GM19025 (cell line): ENCODE measurements at regions not wholly inside any gene's neighbourhood (a gene's known extent, or its start where the extent isn't known, plus 50 kb on each side); places are given as distances from the start of the nearest gene placed in this dataset.
"Not testable (repeated sequence)": the region's sequence is repeated elsewhere in the genome, so short reads cannot be mapped to it uniquely, and the experiment has no call there.

ENCODE experiments used
- ATAC-seq: cut with Tn5 transposase; IDR thresholded peaks from one replicate; pipeline ENCODE4 v1.9.1; 2021; ENCODE audit warnings: mild to moderate bottlenecking, low read depth, moderate library complexity; ENCODE audit not compliant: unreplicated experiment

DNA sequence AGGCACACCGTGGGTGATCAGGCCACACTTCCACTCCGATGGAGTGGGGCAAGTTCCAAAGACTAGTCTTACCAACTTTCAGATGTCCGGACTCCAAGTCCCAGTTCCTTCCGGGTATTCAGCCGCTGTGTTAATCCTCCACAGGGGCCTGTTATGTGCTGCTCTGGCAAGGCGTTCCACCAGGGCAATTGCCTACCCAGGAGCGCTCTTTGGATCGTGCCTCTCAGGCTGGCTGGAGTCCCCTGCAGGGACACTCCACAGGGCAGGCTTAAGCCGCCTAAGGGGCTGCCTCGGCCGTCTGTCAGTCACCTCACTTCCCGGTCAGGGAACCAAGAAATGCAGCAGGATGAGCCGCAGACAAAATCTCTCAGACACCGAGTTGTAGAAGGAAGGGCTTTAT, 118.7 kb upstream of the CCNG1 start:
- no peak for ATAC-seq

DNA sequence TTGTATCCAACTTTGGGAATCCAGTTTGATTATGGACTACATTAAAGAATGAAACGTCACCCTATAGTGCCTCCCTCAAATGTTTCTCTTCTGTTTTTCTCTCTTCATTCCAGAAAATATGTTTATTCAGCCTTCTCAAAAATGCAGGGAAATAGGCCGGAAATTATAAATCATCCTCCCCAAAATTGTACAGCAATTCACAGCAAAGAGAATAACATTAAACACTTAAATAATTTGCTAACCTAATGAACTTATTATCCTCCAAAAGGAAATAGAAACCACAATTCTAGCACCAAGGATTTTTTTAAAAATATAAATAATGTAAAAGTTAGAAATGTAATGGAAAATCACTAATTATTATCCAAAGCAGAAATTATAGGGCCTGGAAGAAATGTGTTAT, 115.9 kb upstream of the CCNG1 start:
- no peak for ATAC-seq

DNA sequence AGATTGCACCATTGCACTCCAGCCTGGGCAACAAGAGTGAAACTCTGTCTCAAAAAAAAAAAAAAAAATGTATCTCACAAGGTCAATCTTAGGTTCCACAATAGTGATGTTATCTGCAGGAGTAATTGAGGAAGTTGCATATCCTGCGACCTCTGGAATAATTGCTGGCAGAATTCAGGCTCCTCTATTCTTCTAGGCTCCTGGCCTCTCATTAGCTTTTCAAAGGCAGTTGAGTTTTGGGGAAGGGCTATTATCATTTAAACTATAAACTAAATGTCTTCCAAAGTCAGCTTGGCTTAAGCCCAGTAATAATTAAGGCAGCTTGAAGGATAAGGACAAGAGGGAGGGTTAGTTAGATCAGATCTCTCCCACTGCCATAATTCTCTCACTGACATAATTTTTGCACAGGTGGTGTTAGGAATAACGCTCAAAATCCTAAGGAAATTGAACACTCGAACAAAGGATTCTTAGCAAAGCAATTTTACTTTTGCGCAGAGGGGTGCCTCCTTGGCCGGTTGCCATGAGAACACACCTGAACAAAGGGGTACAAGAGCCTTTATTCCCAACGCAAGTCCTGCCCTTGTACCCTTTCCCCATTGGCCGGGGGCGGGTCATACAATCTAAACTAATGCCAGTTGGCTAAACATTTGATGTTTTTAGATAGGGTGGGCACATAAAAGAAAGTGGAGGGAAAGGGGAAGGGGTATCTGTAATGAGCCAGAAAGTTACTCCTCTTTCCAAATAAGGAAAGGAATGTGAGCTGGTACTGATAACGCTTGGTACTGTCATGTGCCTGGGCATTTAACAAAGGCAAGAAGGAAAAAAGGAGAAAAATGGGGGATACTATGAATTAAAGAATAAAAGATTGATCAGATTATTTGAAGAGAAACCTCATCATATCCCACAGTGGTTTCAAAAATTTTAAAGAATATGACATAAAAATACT, 106.4 kb upstream of the CCNG1 start:
- ATAC-seq, result no peak

DNA sequence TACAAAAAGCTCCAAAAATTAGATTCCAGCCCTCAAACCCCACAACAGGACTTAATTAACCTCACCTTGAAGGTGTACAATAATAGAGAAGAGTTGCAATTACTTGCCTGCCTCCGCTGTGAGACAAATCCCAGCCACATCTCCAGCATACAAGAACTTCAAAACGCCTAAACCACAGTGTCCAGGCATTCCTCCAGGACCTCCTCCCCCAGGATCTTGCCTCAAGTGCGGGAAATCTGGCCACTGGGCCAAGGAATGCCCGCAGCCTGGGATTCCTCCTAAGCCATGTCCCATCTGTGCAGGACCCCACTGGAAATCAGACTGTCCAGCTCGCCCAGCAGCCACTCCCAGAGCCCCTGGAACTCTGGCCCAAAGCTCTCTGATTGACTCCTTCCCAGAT, 101.3 kb upstream of the CCNG1 start:
- ATAC-seq, result not testable (repeated sequence)

DNA sequence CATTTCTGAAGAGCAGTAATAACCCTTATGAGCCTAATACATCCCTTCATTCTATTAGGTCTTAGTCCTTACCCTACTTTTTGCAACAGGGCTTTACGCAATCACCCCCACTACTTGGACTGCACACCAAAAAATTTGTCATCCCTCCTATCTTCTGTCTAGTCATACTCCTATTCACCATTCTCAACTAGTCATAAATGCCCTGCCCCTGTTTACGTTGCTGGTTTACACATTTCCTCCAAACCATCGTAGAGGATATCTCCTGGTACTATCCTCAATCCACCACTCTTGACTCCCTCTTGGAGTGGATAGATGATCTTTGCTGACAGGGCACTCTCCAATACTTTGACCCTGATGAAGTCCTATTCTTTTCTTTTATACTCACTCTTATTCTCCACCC, 98.2 kb upstream of the CCNG1 start:
- ATAC-seq, result no peak

DNA sequence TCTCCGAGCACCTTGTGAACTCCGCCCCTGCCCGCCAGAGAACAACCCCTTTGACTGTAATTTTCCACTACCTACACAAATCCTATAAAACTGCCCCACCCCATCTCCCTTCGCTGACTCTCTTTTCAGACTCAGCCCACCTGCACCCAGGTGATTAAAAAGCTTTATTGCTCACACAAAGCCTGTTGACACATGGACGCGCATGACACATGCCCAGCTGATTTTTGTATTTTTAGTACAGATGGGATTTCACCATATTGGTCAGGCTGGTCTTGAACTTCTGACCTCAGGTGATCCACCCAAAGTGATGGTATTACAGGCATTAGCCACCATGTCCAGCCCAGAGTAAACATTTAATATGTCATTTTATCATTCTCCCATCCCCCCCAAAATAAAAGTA, 97.0 kb upstream of the CCNG1 start:
- not testable (repeated sequence) for ATAC-seq

DNA sequence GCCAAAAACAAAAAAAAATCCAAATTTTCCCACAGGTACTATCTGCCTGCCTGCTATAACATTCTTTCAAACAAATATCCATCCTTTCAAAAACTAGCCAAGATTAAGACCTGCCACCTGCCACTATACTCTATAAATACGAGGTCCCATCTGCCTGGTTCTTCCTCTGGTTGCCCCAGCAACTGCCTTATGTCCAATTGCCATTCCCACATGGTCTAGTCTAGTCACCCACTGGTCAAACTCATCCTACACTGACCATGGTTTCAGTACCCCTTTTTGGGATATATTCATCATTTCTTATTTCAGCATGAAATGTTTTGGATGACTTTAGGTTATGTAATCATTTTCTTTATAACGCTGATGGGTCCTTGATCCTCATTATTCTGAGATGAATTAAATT, 95.1 kb upstream of the CCNG1 start:
- ATAC-seq, result no peak

DNA sequence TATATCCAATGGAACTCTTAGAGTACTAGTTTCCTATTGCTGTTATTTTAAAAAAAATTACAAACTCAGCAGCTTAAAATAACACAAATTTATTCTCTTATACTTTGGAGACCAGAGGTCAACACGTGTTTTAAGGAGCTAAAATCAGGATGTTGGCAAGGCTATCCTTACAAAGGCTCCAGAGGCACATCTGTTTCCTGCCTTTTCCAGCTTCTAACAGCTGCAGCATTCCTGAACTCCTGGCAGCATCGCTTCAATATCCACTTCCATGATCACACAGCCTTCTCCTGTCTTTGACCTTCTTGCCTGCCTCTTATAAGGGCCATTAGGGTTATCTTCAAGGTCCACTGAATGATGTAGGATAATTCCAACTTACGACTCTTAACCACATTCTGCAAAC, 92.2 kb upstream of the CCNG1 start:
- ATAC-seq, result no peak

DNA sequence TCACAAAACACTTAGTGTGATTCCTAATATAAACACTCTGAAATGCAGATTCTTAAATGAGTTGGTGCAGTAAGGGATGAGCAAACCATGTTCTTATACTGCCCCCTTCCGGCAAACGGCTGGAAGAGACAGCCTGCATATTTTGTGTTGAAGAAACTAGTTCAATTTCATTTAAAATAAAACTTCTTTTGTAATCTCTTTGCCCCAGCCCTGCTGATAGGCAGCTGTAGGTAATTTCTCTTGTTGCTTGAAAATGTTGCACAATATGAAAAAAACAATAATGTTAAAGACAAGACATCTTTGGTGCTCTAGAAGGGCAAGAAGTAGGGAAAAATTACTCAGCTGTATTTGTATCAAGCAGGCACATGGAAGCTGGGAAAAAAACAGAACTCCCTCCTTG, 89.7 kb upstream of the CCNG1 start:
- no peak for ATAC-seq

DNA sequence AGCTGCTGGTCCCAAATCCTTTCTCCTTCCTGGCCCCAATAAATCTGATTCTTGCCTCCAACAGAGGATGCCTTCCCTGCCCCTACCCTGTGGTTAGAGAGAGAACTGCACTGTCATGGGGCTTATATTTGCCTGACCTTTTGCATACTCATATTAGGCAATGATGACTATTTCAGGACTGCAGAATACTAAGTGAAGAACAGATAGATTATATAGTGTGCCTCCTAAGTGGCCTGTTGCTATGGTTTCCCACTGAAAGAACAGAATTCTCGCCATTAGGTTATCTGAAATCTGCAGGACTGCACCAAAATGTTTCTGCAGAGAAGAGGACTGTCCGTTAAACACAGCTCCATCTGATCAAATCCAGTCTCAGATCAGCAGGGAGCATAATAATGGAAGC, 87.3 kb upstream of the CCNG1 start:
- ATAC-seq, result no peak

DNA sequence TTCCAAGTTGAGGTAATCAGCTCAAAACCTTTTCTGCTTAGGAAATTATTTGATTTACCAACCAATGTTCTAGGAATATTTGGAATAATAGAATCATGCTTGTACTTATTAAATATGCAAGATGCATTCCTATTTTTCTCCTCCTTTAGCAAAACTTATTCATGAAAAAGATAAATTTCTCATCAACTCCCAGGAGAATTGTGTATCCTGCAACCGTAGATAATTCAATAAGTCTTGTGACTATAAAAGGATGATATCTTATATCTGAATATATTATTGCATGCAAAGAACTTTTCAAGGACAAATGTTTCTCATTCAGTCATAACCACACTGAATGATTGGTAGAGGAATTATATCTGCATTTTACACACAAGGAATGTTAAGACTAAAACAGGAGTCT, 84.9 kb upstream of the CCNG1 start:
- ATAC-seq, result no peak

DNA sequence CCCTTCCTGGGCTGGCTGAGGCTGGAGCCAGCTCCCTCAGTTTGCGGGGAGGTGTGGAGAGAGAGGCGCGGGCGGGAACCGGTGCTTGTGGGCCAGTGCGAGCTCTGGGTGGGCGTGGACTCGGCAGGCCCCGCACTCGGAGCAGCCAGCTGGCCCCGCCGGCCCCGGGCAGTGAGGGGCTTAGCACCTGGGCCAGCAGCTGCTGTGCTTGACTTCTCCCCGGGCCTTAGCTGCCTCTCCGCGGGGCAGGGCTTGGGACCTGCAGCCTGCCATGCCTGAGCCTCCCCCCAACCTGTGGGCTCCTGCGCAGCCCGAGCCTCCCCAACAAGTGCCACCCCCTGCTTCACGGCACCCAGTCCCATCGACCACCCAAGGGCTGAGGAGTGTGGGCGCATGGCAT, 81.6 kb upstream of the CCNG1 start:
- not testable (repeated sequence) for ATAC-seq

DNA sequence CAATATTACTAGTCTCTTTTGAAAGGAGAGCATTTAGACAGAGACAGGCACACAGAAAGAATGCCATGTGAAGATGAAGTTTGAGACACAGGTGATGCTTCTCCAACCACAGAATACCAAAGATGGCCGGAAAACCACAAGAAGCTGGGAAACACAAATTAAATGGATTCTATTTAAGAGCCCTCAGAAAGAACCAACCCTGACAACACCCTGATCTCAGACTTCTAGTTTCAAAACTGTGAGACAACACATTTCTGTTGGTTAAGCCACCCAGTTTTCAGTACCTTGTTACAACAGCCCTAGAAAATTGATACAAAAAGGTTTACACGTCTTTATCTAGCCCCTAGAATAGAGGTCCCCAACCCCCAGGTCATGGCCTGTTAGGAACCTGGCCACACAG, 79.8 kb upstream of the CCNG1 start:
- no peak for ATAC-seq

DNA sequence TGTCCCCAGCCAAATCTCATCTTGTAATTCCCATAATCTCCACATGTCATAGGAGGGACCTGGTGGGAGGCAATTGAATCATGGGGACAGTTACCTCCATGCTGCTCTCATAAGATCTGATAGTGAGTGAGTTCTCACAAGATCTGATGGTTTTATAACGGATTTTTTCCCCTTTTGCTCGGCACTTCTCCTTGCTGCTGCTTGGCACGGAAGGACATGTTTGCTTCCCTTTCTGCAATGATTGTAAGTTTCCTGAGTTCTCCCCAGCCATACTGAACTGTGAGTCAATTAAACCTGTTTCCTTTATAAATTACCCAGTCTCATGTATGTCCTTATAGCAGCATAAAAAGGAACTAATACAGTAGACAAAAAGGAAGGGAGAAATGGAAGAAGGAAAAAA, 76.7 kb upstream of the CCNG1 start:
- no peak for ATAC-seq

DNA sequence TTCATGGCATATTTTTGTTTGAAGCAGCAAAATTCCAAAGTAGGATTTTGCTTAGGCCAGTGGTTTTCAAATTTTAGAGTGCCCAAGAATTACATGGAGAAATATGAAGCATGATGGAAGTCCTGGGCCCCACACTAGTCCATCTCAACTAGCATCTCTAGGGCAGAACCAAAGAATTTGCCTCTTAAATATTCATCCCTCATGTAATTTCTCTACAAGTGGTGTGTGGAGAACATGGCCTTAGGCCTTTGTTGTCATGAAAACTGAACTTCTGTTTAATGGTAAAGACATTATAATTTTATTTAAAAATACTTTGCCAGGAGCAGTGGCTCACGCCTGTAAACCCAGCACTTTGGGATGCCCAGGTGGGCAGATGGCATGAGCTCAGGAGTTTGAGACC, 75.9 kb upstream of the CCNG1 start:
- no peak for ATAC-seq

DNA sequence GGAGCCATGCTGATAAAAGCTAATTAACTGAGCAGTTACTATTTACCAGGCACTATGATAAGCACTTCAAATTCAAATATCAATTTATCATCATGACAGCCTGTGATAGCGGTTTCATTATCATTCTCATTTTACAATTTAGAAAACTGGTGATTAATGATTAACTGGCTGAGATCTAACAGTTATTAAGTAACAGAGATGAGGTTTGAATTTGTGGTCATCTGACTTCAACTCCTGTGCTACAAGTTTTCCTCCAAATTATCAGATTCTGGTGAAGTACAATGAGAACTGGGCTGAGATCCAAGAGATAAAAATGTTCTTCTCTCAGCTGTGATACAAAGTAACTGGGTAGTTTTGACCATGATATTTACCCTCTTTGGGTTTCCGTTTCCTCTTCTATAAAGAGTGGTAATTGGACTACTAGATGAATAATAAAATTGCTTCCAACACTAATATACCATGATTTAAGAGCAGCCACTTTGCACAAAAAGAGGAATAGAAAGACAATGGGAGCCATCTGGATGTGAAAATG, 74.5 kb upstream of the CCNG1 start:
- no peak for ATAC-seq

DNA sequence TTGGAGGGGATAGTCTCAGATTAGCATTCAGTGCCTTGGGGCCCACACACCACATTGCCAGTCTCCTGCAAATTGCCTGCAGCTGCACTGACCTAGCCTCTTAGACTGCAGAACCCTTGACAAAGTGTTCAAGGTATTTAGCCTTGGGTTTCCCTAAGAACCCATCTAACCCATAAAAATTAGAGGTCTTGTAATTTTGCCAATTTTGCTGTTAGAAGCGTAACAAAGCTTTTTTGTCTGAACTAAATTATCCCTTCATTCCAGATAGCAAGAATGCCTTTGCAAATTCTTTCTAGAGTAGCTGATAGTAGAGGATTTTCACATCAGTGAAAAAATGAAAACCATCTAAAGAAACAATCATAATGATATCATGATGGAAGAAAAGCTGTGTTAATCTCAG, 74.0 kb upstream of the CCNG1 start:
- ATAC-seq, result no peak

DNA sequence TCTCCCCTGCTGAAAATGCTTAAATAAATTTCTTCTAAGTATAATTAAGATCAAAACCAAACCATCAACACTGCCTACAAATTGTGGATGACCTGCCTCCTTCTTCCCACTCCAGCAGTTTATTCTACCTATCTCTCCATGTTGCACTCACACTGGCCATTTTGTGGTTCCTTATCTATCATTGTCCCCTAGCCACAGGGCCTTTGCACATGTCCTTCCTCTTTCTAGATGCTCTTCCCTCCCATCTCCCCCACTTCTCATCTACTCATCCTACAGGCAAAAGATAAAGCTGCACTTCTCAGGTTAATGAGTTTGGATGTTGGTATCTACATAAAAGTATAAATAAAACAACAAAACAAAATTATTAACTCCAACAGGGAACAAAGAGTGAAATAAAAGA, 70.6 kb upstream of the CCNG1 start:
- no peak for ATAC-seq

DNA sequence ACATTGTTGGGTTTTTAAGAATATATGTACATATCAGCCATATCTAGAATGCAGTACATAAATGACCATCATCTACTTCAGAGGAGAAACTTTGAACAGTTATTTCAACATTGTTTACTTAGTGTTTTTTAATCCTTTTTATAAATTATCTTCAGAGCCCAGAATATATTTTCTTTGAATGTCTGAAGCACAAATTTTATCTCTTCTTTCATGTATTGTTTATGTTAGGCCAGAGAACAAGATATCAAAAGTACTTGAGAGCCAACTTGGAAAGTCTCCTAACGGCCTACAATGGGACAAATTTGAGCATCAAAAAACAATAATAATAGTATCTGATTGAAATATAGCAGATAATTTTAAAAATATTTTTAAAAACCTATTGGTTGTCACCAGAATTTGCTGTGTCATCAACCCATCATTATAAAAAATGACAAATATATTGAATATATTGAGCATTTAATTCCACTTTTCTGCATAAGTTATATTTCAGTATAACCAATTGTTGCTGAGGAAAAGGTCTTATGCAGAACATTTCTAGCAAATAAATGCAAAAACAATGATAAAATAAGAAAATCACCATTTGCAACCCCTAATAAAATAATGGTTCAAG, 67.5 kb upstream of the CCNG1 start:
- ATAC-seq, result no peak

DNA sequence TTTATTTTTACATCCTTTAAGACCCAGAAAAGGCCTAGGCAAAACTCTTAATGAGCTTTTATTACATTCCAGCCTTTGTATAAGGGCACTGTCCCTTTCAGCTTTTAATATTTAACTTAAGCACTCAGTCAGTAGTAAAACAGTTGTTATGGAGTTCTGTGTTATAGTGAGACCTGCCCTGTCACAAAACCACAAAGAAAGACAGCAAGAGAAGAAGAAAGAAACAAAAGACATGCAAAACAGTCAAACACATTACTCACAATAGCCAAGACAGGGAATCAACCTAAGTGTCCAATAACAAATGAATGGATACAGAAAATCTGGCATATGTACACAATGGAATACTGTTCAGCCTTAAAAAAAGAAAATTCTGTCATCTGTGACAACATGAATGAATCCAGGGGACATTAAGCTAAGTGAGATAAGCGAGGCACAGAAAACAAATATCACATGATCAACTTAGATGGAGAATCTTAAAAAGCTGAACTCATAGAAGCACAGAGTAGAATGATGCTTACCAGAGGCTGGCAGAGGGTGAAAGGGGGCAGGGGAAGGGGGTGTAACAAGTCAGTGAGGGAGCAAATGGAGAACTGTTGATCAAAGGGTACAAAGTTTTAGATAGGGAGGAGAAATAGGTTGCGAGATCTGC, 63.8 kb upstream of the CCNG1 start:
- ATAC-seq, result no peak

DNA sequence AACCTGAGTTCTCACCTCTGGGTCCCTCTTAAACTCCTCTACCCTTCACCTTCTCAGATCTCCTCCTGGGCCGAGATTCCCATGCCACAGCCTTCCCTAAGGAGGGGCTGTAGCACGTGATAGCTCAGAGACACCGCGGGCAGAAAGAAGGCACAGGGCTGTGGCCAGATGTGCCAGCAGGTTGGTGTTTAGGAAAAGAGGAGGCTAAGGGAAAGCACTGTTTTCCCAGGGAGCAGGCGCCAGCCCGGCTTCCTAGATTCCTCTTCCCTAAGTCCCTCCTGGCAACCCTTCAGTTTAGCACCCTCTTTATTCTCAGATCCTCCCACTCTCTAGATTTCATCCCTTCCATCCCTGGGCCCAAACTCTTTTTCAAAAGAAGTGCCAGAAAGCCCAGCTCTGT, 59.4 kb upstream of the CCNG1 start:
- ATAC-seq, result no peak
